ENCODE measurements at regions not wholly inside any gene's neighbourhood (a gene's known extent, or its start where the extent isn't known, plus 50 kb on each side); places are given as distances from the start of the nearest gene placed in this dataset.

DNA sequence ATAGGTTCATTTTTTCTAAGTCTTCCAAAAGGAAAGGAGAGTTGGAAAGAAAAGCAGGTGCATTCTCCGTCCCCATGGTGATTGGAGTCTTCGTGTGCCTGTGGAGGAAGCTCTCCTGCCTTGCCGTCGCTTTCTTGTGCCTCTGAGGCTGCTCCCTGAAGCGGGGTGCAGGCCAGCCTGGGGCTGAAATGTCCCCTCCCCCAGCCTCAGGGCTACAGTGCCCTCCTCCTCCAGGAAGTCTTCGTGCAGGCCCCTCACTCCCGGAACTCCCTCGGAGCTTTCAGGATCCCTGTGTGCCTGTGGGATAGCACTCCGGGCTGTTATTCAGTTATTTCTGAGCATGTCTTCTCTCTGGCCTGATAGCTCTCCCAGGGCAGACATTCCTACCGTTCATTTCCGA is 569.2 kb downstream of the VRK1 start:
- Histone ChIP-seq H3K27ac (ENCODE audit: insufficient read depth, low read depth, low read length) (no peak overlapping the region), H3K9me1 (replicated peaks; ENCODE audit: control insufficient read depth, extremely low read depth, insufficient read depth, low read length) (no peaks in the 10 kb centered on the region), H3K4me1 (ENCODE audit: control insufficient read depth, extremely low read depth, insufficient read depth, low read length) (no peaks in the 10 kb centered on the region), H3K9ac (replicated peaks; ENCODE audit: extremely low read depth, insufficient read depth, low read length) (no peak overlapping the region), H2AFZ (ENCODE audit: low read depth, low read length) (no peak overlapping the region), H3K9me3 (replicated peaks; ENCODE audit: control insufficient read depth, insufficient read depth, low read length) (peaks cover 3% of the 10 kb centered on the region), H3K79me2 (ENCODE audit: control insufficient read depth, insufficient read depth, low read length) (no peaks in the 10 kb centered on the region), H3K27me3 (ENCODE audit: control insufficient read depth in 2 of 2, insufficient read depth in 2 of 2, low read length in 2 of 2) (no peaks in the 10 kb centered on the region), H3K4me2 (ENCODE audit: insufficient read depth, low read length) (no peak overlapping the region), H3K4me3 (replicated peaks in 1 of 3; ENCODE audit: insufficient read depth in 1 of 3, low read depth in 1 of 3, low read length in 3 of 3) (no peak overlapping the region), H4K20me1 (replicated peaks; ENCODE audit: control insufficient read depth, extremely low read depth, insufficient read depth, low read length) (no peaks in the 10 kb centered on the region), H3K36me3 (ENCODE audit: control insufficient read depth in 2 of 2, extremely low read depth in 1 of 2, insufficient read depth in 2 of 2, low read length in 2 of 2) (no peaks in the 10 kb centered on the region)
- TF ChIP-seq, protein P1, sequence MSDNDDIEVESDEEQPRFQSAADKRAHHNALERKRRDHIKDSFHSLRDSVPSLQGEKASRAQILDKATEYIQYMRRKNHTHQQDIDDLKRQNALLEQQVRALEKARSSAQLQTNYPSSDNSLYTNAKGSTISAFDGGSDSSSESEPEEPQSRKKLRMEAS (IDR thresholded peaks at IDR 0.05; ENCODE audit: insufficient read depth, insufficient read length), result no peak
- TF ChIP-seq POLR2A (IDR thresholded peaks at IDR 0.05; ENCODE audit: low read depth, low read length), result no peak
- no peak for TF ChIP-seq POLR2AphosphoS5 (IDR thresholded peaks at IDR 0.05; ENCODE audit: insufficient read depth, low read depth, low read length)
- no peak for TF ChIP-seq GATA2 (IDR thresholded peaks at IDR 0.05; ENCODE audit: insufficient read depth, insufficient read length, low read depth, low read length)
- no peak for TF ChIP-seq EZH2 (IDR thresholded peaks at IDR 0.05; ENCODE audit: borderline replicate concordance, low read depth, low read length, severe bottlenecking)
- TF ChIP-seq MYC (IDR thresholded peaks at IDR 0.05; ENCODE audit: low read depth, low read length), result no peak
- intact Hi-C loops (cut with micrococcal nuclease) (no loop called here), dilution Hi-C loops (cut with MboI; ENCODE audit: extremely low pct_ligation_motif_present, low sequenced_read_pairs) (no loop called here)
- no TSS peak for BruUV-seq (replicated peaks)
- no peak for DNase-seq (ENCODE audit: low read depth, low spot score)
- ChIA-PET CTCF (no interaction called here), POLR2A (no interaction called here)
- no peak for FAIRE-seq

DNA sequence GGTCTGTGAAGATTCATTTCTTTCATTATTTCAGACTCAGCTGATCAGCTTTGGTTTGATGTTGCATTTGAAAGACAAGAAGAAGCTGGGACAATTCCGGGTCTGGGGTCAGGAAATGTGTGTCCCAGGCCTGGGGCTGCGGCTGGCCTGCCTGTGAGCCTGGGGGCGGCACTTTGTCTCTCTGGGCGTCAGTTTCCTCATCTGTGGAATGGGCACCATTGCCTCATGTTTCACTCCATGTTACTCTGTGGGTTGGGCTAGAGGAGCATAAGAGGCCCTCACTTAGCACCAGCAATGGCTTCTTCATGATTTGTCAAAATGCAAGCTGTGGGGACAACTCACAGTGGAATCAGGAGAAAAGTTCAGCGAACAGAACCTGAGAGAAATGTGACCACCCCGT is 570.1 kb downstream of the VRK1 start:
- no peak overlapping the region for H3K4me2 ChIP-seq (ENCODE audit: insufficient read depth, low read length)
- no peaks in the 10 kb centered on the region for H3K36me3 ChIP-seq (ENCODE audit: control insufficient read depth in 2 of 2, extremely low read depth in 1 of 2, insufficient read depth in 2 of 2, low read length in 2 of 2)
- BruUV-seq (replicated peaks), result no TSS peak
- peaks cover 5% of the 10 kb centered on the region for H3K9me3 ChIP-seq (replicated peaks; ENCODE audit: control insufficient read depth, insufficient read depth, low read length)
- H3K9me1 ChIP-seq (replicated peaks; ENCODE audit: control insufficient read depth, extremely low read depth, insufficient read depth, low read length), result no peaks in the 10 kb centered on the region
- TF ChIP-seq FOS (IDR thresholded peaks at IDR 0.05; ENCODE audit: borderline replicate concordance, insufficient read depth, low read length) (no peak), POLR2A (IDR thresholded peaks at IDR 0.05; ENCODE audit: low read depth, low read length) (no peak), JUN (IDR thresholded peaks at IDR 0.05; ENCODE audit: borderline replicate concordance, insufficient read depth, insufficient read length, low read depth) (no peak), GATA2 (IDR thresholded peaks at IDR 0.05; ENCODE audit: insufficient read depth, insufficient read length, low read depth, low read length) (no peak), EZH2 (IDR thresholded peaks at IDR 0.05; ENCODE audit: borderline replicate concordance, low read depth, low read length, severe bottlenecking) (no peak), POLR2AphosphoS5 (IDR thresholded peaks at IDR 0.05; ENCODE audit: insufficient read depth, low read depth, low read length) (no peak), MYC (IDR thresholded peaks at IDR 0.05; ENCODE audit: low read depth, low read length) (no peak)
- TF ChIP-seq, protein P1 (IDR thresholded peaks at IDR 0.05; ENCODE audit: insufficient read depth, insufficient read length), result no peak
- TF ChIP-seq, protein P2, sequence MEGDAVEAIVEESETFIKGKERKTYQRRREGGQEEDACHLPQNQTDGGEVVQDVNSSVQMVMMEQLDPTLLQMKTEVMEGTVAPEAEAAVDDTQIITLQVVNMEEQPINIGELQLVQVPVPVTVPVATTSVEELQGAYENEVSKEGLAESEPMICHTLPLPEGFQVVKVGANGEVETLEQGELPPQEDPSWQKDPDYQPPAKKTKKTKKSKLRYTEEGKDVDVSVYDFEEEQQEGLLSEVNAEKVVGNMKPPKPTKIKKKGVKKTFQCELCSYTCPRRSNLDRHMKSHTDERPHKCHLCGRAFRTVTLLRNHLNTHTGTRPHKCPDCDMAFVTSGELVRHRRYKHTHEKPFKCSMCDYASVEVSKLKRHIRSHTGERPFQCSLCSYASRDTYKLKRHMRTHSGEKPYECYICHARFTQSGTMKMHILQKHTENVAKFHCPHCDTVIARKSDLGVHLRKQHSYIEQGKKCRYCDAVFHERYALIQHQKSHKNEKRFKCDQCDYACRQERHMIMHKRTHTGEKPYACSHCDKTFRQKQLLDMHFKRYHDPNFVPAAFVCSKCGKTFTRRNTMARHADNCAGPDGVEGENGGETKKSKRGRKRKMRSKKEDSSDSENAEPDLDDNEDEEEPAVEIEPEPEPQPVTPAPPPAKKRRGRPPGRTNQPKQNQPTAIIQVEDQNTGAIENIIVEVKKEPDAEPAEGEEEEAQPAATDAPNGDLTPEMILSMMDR (IDR thresholded peaks at IDR 0.05; ENCODE audit: extremely low read depth in 1 of 2, insufficient read depth in 1 of 2, low read depth in 1 of 2, low read length in 2 of 2), result no peak
- ChIA-PET CTCF (no interaction called here), POLR2A (no interaction called here)
- no peak overlapping the region for H3K27ac ChIP-seq (ENCODE audit: insufficient read depth, low read depth, low read length)
- H3K9ac ChIP-seq (replicated peaks; ENCODE audit: extremely low read depth, insufficient read depth, low read length), result no peak overlapping the region
- H2AFZ ChIP-seq (ENCODE audit: low read depth, low read length), result no peak overlapping the region
- no peaks in the 10 kb centered on the region for H3K27me3 ChIP-seq (ENCODE audit: control insufficient read depth in 2 of 2, insufficient read depth in 2 of 2, low read length in 2 of 2)
- H3K4me3 ChIP-seq (replicated peaks in 1 of 3; ENCODE audit: insufficient read depth in 1 of 3, low read depth in 1 of 3, low read length in 3 of 3), result no peak overlapping the region
- dilution Hi-C loops (cut with MboI; ENCODE audit: extremely low pct_ligation_motif_present, low sequenced_read_pairs) (no loop called here), intact Hi-C loops (cut with micrococcal nuclease) (no loop called here)
- no peaks in the 10 kb centered on the region for H3K79me2 ChIP-seq (ENCODE audit: control insufficient read depth, insufficient read depth, low read length)
- H4K20me1 ChIP-seq (replicated peaks; ENCODE audit: control insufficient read depth, extremely low read depth, insufficient read depth, low read length), result no peaks in the 10 kb centered on the region
- no peaks in the 10 kb centered on the region for H3K4me1 ChIP-seq (ENCODE audit: control insufficient read depth, extremely low read depth, insufficient read depth, low read length)
- no peak for DNase-seq (ENCODE audit: low read depth, low spot score)
- no peak for FAIRE-seq
